Keratinocyte (primary cell): ENCODE measurements at regions not wholly inside any gene's neighbourhood (a gene's known extent, or its start where the extent isn't known, plus 50 kb on each side); places are given as distances from the start of the nearest gene placed in this dataset.

ENCODE experiments used
- CTCF ChIP-seq, 3 experiments: IDR thresholded peaks in 1 of 3; conservative IDR thresholded peaks in 1 of 3; optimal IDR thresholded peaks in 1 of 3; 2 replicates in 2 of 3; 3 replicates in 1 of 3; pipeline versions ENCODE3 to v1.5.1; 2011; ENCODE audit warnings: low read length in 3 of 3, mild to moderate bottlenecking in 3 of 3, moderate library complexity in 2 of 3, control low read depth in 1 of 3, inconsistent platforms in 1 of 3; ENCODE audit not compliant: insufficient read depth in 2 of 3; ENCODE audit errors: extremely low read depth in 1 of 3
- EZH2 ChIP-seq: IDR thresholded peaks from one replicate; pipeline ENCODE4 v1.6.1; 2012; ENCODE audit warnings: inconsistent platforms, mild to moderate bottlenecking, low read length, moderate library complexity

- TF ChIP-seq CTCF (optimal IDR thresholded peaks at IDR 0.05 in 1 of 3, IDR thresholded peaks at IDR 0.05 in 1 of 3, conservative IDR thresholded peaks at IDR 0.05 in 1 of 3; ENCODE audit: extremely low read depth in 1 of 3, insufficient read depth in 2 of 3, low read length in 3 of 3) = no peak
- no peak for TF ChIP-seq EZH2
These were observed 101.0 kb upstream of the SHISA6 start for GRCh38 chr17:11140043-11140442.
